WTC11 (cell line): ENCODE measurements at regions not wholly inside any gene's neighbourhood (a gene's known extent, or its start where the extent isn't known, plus 50 kb on each side); places are given as distances from the start of the nearest gene placed in this dataset.

ENCODE experiments used
- ATAC-seq: fragments of 200-7000 bp; cut with Tn5 transposase; 2 replicates; pipeline ENCODE4 v1.10.0; 2021; ENCODE audit warnings: mild to moderate bottlenecking, moderate library complexity
- CTCF ChIA-PET: fragments of 300-600 bp; sonication (Branson Sonifier 250); formaldehyde crosslinking; loops from one replicate; lab custom pipeline; 2021; ENCODE audit warnings: antibody characterized with exemption; lab: Charles Lee
- POLR2A ChIA-PET: fragments of 350-600 bp; sonication (Branson Sonifier 250); formaldehyde crosslinking; loops from one replicate; lab custom pipeline; 2021; ENCODE audit warnings: antibody characterized with exemption; lab: Charles Lee
- DNase-seq: peaks from one replicate; pipeline ENCODE4 v3.0.0; 2021; ENCODE audit warnings: low spot score
- H3K27ac Mint-ChIP-seq: 2 replicates; pipeline ENCODE4 v1.8.0; 2021; ENCODE audit warnings: mixed read lengths
- H3K27me3 Mint-ChIP-seq: 2 replicates; pipeline ENCODE4 v1.8.0; 2021; ENCODE audit warnings: low read depth, mild to moderate bottlenecking, moderate library complexity, mixed read lengths
- H3K36me3 Mint-ChIP-seq: 2 replicates; pipeline ENCODE4 v1.8.0; 2021; ENCODE audit warnings: mixed read lengths
- H3K4me1 Mint-ChIP-seq: 2 replicates; pipeline ENCODE4 v1.8.0; 2022; ENCODE audit warnings: mixed read lengths
- H3K4me3 Mint-ChIP-seq: 2 replicates; pipeline ENCODE4 v1.8.0; 2021; ENCODE audit warnings: mild to moderate bottlenecking, moderate library complexity, mixed read lengths
- H3K9me3 Mint-ChIP-seq: 2 replicates; pipeline ENCODE4 v1.8.0; 2021; ENCODE audit warnings: mixed read lengths
- ARID4B ChIP-seq: sonication (generic); formaldehyde crosslinking; IDR thresholded peaks from 2 replicates; pipeline ENCODE4 v1.8.0; 2023; ENCODE audit warnings: missing genetic modification reagents, mild to moderate bottlenecking, borderline replicate concordance
- ATF6 ChIP-seq: sonication (generic); formaldehyde crosslinking; IDR thresholded peaks from 2 replicates; pipeline ENCODE4 v1.8.1; 2023; ENCODE audit warnings: mild to moderate bottlenecking, missing genetic modification reagents
- E2F4 ChIP-seq: sonication (generic); formaldehyde crosslinking; IDR thresholded peaks from 2 replicates; pipeline ENCODE4 v1.8.1; 2022; ENCODE audit warnings: low read depth, mild to moderate bottlenecking, moderate library complexity, missing genetic modification reagents, borderline replicate concordance
- ESRRA ChIP-seq: sonication (generic); formaldehyde crosslinking; IDR thresholded peaks from 2 replicates; pipeline ENCODE4 v1.8.1; 2022; ENCODE audit warnings: mild to moderate bottlenecking, missing genetic modification reagents, borderline replicate concordance
- GTF2I ChIP-seq: fragments of 250-450 bp; sonication (Bioruptor Pico); conservative IDR thresholded peaks from 2 replicates; pipeline ENCODE4 v1.4.0; 2021; ENCODE audit warnings: mild to moderate bottlenecking
- HMGA2 ChIP-seq: fragments of 250-450 bp; sonication (Bioruptor Pico); IDR thresholded peaks from 2 replicates; pipeline ENCODE4 v1.4.0; 2021; ENCODE audit warnings: mild to moderate bottlenecking, moderate library complexity
- PREB ChIP-seq: sonication (generic); formaldehyde crosslinking; IDR thresholded peaks from 2 replicates; pipeline ENCODE4 v1.8.1; 2022; ENCODE audit warnings: mild to moderate bottlenecking, missing genetic modification reagents, moderate library complexity, borderline replicate concordance
- PRRX2 ChIP-seq: fragments of 250-450 bp; sonication (Bioruptor Pico); IDR thresholded peaks from 2 replicates; pipeline ENCODE4 v1.8.0; 2021; ENCODE audit warnings: mild to moderate bottlenecking
- RORB ChIP-seq: fragments of 250-450 bp; sonication (Bioruptor Pico); IDR thresholded peaks from 2 replicates; pipeline ENCODE4 v1.9.0; 2021; ENCODE audit warnings: mild to moderate bottlenecking
- SMAD4 ChIP-seq: sonication (generic); formaldehyde crosslinking; IDR thresholded peaks from 2 replicates; pipeline ENCODE4 v1.8.0; 2022; ENCODE audit warnings: mild to moderate bottlenecking, missing genetic modification reagents
- SP1 ChIP-seq: sonication (generic); formaldehyde crosslinking; conservative IDR thresholded peaks from 2 replicates; pipeline ENCODE4 v1.8.1; 2022; ENCODE audit warnings: missing genetic modification reagents
- STAT6 ChIP-seq: sonication (generic); formaldehyde crosslinking; conservative IDR thresholded peaks from 2 replicates; pipeline ENCODE4 v1.8.1; 2023; ENCODE audit warnings: mild to moderate bottlenecking, low read depth, missing genetic modification reagents, moderate library complexity
- USF2 ChIP-seq: sonication (generic); formaldehyde crosslinking; IDR thresholded peaks from 2 replicates; pipeline ENCODE4 v1.8.1; 2023; ENCODE audit warnings: mild to moderate bottlenecking, missing genetic modification reagents, moderate library complexity
- ZNF281 ChIP-seq: sonication (generic); formaldehyde crosslinking; IDR thresholded peaks from 2 replicates; pipeline ENCODE4 v1.8.0; 2023; ENCODE audit warnings: mild to moderate bottlenecking, missing genetic modification reagents
- ZNF416 ChIP-seq: fragments of 250-450 bp; sonication (Bioruptor Pico); IDR thresholded peaks from 2 replicates; pipeline ENCODE4 v1.9.0; 2021; ENCODE audit warnings: mild to moderate bottlenecking, inconsistent platforms
- ZNF425 ChIP-seq: fragments of 250-450 bp; sonication (Bioruptor Pico); conservative IDR thresholded peaks from 2 replicates; pipeline ENCODE4 v1.9.0; 2021; ENCODE audit warnings: mild to moderate bottlenecking
- ZSCAN18 ChIP-seq: fragments of 250-450 bp; sonication (Bioruptor Pico); IDR thresholded peaks from 2 replicates; pipeline ENCODE4 v2.1.2; 2022; ENCODE audit warnings: mild to moderate bottlenecking, moderate library complexity

- TF ChIP-seq GTF2I (CRISPR knock-in tag) (no peak), E2F4 (CRISPR knock-in tag) (no peak), ARID4B (CRISPR knock-in tag) (no peak), STAT6 (CRISPR knock-in tag) (no peak), ZNF425 (CRISPR knock-in tag) (no peak), ATF6 (no peak), RORB (CRISPR knock-in tag) (no peak), SMAD4 (CRISPR knock-in tag) (no peak), PREB (no peak), HMGA2 (CRISPR knock-in tag) (no peak), ESRRA (CRISPR knock-in tag) (no peak), ZNF416 (CRISPR knock-in tag) (no peak)
Observed at GRCh38 chr3:106303766-106304165, 435.0 kb upstream of the CBLB start (continued).

GRCh38 chr3:106305127-106305526 lies 436.3 kb upstream of the CBLB start:
- no peak overlapping the region for H3K4me3 Mint-ChIP-seq
- TF ChIP-seq USF2 (CRISPR knock-in tag) (no peak), SP1 (CRISPR knock-in tag) (no peak), ZNF281 (CRISPR knock-in tag) (no peak), ZSCAN18 (CRISPR knock-in tag) (no peak), PRRX2 (no peak)
- DNase-seq (no peak), ATAC-seq (no peak)
- peaks cover 39% of the 10 kb centered on the region for H3K4me1 Mint-ChIP-seq
- POLR2A ChIA-PET, result no interaction called here
- CTCF ChIA-PET, result interaction anchor here (0.5 kb wide), 1 partner anchor 702 kb away, joined by 3 read pairs; no protein-coding TSS in a partner anchor
- H3K27me3 Mint-ChIP-seq, result no peaks in the 10 kb centered on the region
- no peak overlapping the region for H3K27ac Mint-ChIP-seq
- H3K36me3 Mint-ChIP-seq, result peaks cover 12% of the 10 kb centered on the region
- peaks cover 32% of the 10 kb centered on the region for H3K9me3 Mint-ChIP-seq
